ENCODE measurements at regions not wholly inside any gene's neighbourhood (a gene's known extent, or its start where the extent isn't known, plus 50 kb on each side); places are given as distances from the start of the nearest gene placed in this dataset.

DNA sequence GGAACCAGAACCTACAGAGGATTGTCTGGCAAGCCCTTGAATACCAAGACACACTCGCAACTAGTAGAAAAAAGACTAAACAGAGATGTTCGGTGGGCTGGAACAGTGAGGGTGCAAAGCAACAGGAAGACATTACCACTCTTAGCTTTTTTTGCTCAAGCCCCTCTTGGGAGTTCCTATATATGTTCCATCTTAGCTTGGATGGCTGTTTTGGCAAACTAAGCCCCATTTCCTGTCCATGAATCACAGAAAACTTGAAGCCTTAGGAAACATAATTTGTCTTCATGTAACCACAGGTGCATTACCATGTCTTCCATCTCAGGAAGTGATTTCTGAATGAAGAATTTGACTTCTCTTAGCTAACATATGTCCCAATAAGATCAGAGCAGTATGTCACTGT lies 446.3 kb downstream of the OLFM4 start:
- no peak overlapping the region for H3K56ac ChIP-seq (ENCODE audit: insufficient read length, low read depth, low read length)
- DNase-seq = no peak
- H3K27me3 ChIP-seq (ENCODE audit: insufficient read depth, low read length) = no peaks in the 10 kb centered on the region
- no peak overlapping the region for H2BK12ac ChIP-seq (ENCODE audit: insufficient read length, low read depth, low read length)
- H3K4ac ChIP-seq (ENCODE audit: low read depth, low read length) = no peak overlapping the region
- H2BK120ac ChIP-seq (ENCODE audit: low read depth, low read length, poor library complexity, severe bottlenecking) = no peak overlapping the region
- H3K4me1 ChIP-seq (ENCODE audit: insufficient read depth, low read length) = no peaks in the 10 kb centered on the region
- no peak overlapping the region for H4K8ac ChIP-seq (replicated peaks; ENCODE audit: insufficient read length, low read depth, low read length)
- H3K4me3 Mint-ChIP-seq = no peak overlapping the region
- H3K23ac ChIP-seq (ENCODE audit: insufficient read length, low read depth, low read length) = no peak overlapping the region
- H3K9ac ChIP-seq (ENCODE audit: extremely low read depth, insufficient read length, low read length) = no peak overlapping the region
- H3K27ac Mint-ChIP-seq = no peak overlapping the region
- H3K14ac ChIP-seq (ENCODE audit: insufficient read depth, low read length) = no peak overlapping the region
- H3K79me1 ChIP-seq (ENCODE audit: insufficient read depth, low read depth, low read length, poor library complexity, severe bottlenecking) = no peaks in the 10 kb centered on the region
- no peak overlapping the region for H2AK5ac ChIP-seq (ENCODE audit: insufficient read length, low read length)
- H3K27me3 Mint-ChIP-seq (ENCODE audit: low read depth) = no peaks in the 10 kb centered on the region
- H3K9me3 Mint-ChIP-seq = no peaks in the 10 kb centered on the region; a peak in 1 of 5 replicates
- no peak overlapping the region for H3K27ac ChIP-seq (ENCODE audit: insufficient read length, low read depth, low read length)
- H4K20me1 ChIP-seq (ENCODE audit: control insufficient read depth, insufficient read depth, insufficient read length) = no peaks in the 10 kb centered on the region
- H3K9me3 ChIP-seq (ENCODE audit: control insufficient read depth, low read depth, low read length) = no peaks in the 10 kb centered on the region
- H3K4me2 ChIP-seq (ENCODE audit: insufficient read depth, insufficient read length, low read length) = no peak overlapping the region
- TF ChIP-seq, protein P1, sequence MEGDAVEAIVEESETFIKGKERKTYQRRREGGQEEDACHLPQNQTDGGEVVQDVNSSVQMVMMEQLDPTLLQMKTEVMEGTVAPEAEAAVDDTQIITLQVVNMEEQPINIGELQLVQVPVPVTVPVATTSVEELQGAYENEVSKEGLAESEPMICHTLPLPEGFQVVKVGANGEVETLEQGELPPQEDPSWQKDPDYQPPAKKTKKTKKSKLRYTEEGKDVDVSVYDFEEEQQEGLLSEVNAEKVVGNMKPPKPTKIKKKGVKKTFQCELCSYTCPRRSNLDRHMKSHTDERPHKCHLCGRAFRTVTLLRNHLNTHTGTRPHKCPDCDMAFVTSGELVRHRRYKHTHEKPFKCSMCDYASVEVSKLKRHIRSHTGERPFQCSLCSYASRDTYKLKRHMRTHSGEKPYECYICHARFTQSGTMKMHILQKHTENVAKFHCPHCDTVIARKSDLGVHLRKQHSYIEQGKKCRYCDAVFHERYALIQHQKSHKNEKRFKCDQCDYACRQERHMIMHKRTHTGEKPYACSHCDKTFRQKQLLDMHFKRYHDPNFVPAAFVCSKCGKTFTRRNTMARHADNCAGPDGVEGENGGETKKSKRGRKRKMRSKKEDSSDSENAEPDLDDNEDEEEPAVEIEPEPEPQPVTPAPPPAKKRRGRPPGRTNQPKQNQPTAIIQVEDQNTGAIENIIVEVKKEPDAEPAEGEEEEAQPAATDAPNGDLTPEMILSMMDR (conservative IDR thresholded peaks at IDR 0.05) = no peak
- H3K79me2 ChIP-seq (ENCODE audit: insufficient read depth, low read length) = no peaks in the 10 kb centered on the region
- no peak overlapping the region for H4K91ac ChIP-seq (ENCODE audit: insufficient read length, low read depth, low read length)
- no peaks in the 10 kb centered on the region for H3K36me3 Mint-ChIP-seq (ENCODE audit: insufficient read depth in 1 of 3, low read depth in 3 of 3)
- no CpG with 5 or more reads among the region's 2 CpGs for WGBS (ENCODE audit: extremely low coverage, insufficient read length, low lambda C conversion rate)
- H3K23me2 ChIP-seq (ENCODE audit: insufficient read length, low read depth, low read length, poor library complexity, severe bottlenecking) = no peaks in the 10 kb centered on the region
- no peak overlapping the region for H3K18ac ChIP-seq (ENCODE audit: insufficient read length, low read depth, low read length)
- no peaks in the 10 kb centered on the region for H3K4me1 Mint-ChIP-seq
- no peak overlapping the region for H2AFZ ChIP-seq (ENCODE audit: low read length)
- H3T11ph ChIP-seq (ENCODE audit: low read length) = no peak overlapping the region
- no peak overlapping the region for H4K5ac ChIP-seq (ENCODE audit: insufficient read length, low read depth, low read length)
- no peak overlapping the region for H2BK20ac ChIP-seq (ENCODE audit: low read depth, low read length, poor library complexity, severe bottlenecking)
- H2BK15ac ChIP-seq (ENCODE audit: low read depth, low read length) = no peak overlapping the region
- no peak overlapping the region for H2BK5ac ChIP-seq (ENCODE audit: insufficient read length, low read length)

Measured in H9 (cell line).